GM10248 (cell line): ENCODE measurements at regions not wholly inside any gene's neighbourhood (a gene's known extent, or its start where the extent isn't known, plus 50 kb on each side); places are given as distances from the start of the nearest gene placed in this dataset.

ENCODE experiments used
- CTCF ChIA-PET: fragments of 300-600 bp; sonication (Branson Sonifier 250); formaldehyde crosslinking; extraction: SDS; loops from one replicate; lab custom pipeline; 2021; ENCODE audit warnings: antibody characterized with exemption; lab: Yijun Ruan, JAX
- POLR2A ChIA-PET: fragments of 350-650 bp; sonication (Branson Sonifier 250); formaldehyde crosslinking; extraction: SDS; loops from one replicate; lab custom pipeline; 2020; ENCODE audit warnings: antibody characterized with exemption; lab: Yijun Ruan, JAX
- DNase-seq: peaks from one replicate; pipeline ENCODE4 v3.0.0; 2012; ENCODE audit errors: extremely low spot score
- CTCF ChIP-seq: IDR thresholded peaks from 2 replicates; pipeline ENCODE4 v1.5.1; 2012; ENCODE audit warnings: mild to moderate bottlenecking, low read depth; ENCODE audit errors: extremely low read depth, missing control alignments, control extremely low read depth

GRCh38 chr18:39611381-39612100 lies 2045.9 kb upstream of the CELF4 start:
- CTCF ChIA-PET, result no interaction called here
- no peak for TF ChIP-seq CTCF
- no peak for DNase-seq
- POLR2A ChIA-PET, result no interaction called here

GRCh38 chr18:39607034-39607433 lies 2041.4 kb upstream of the CELF4 start:
- no peak for DNase-seq
- no peak for TF ChIP-seq CTCF
- CTCF ChIA-PET, result no interaction called here

GRCh38 chr18:39604836-39605235 lies 2039.2 kb upstream of the CELF4 start:
- ChIA-PET POLR2A (no interaction called here), CTCF (no interaction called here)
- TF ChIP-seq CTCF, result no peak
- DNase-seq, result no peak

More at GRCh38 chr18:39607034-39607433, 2041.4 kb upstream of the CELF4 start:
- POLR2A ChIA-PET, result no interaction called here

GRCh38 chr18:39602131-39602530 lies 2036.5 kb upstream of the CELF4 start:
- POLR2A ChIA-PET, result no interaction called here
- DNase-seq, result no peak
- TF ChIP-seq CTCF, result no peak

GRCh38 chr18:39600894-39601293 lies 2035.3 kb upstream of the CELF4 start:
- ChIA-PET POLR2A (no interaction called here), CTCF (no interaction called here)
- TF ChIP-seq CTCF, result no peak
- no peak for DNase-seq

More at GRCh38 chr18:39602131-39602530, 2036.5 kb upstream of the CELF4 start:
- CTCF ChIA-PET, result no interaction called here

- ChIA-PET CTCF (no interaction called here), POLR2A (no interaction called here)
- TF ChIP-seq CTCF, result no peak
- no peak for DNase-seq
These were observed 2033.7 kb upstream of the CELF4 start for GRCh38 chr18:39599251-39599650.
